ENCODE measurements at regions not wholly inside any gene's neighbourhood (a gene's known extent, or its start where the extent isn't known, plus 50 kb on each side); places are given as distances from the start of the nearest gene placed in this dataset.

DNA sequence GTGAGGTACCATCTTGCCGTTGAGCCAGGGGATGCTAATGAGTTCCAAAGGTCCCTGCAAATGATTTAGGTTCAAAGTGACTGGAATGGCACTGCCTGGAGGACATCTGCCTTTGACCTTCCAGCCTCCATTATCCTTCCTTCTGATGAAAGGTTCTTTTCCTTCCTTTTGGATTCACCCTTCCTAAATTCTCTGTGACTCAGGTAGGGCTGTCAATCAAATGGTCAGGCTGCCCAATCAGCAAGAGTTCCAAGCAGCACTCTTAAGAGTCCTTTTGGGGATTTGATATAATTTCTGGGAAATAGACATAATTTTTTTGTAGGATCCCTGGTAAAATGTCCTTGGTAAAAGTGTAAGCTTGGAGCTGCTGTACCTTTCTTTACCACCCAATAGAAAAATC, 58.8 kb upstream of the LMO4 start:
- no peak for TF ChIP-seq EP300 (IDR thresholded peaks at IDR 0.05)
- TF ChIP-seq, protein P1, sequence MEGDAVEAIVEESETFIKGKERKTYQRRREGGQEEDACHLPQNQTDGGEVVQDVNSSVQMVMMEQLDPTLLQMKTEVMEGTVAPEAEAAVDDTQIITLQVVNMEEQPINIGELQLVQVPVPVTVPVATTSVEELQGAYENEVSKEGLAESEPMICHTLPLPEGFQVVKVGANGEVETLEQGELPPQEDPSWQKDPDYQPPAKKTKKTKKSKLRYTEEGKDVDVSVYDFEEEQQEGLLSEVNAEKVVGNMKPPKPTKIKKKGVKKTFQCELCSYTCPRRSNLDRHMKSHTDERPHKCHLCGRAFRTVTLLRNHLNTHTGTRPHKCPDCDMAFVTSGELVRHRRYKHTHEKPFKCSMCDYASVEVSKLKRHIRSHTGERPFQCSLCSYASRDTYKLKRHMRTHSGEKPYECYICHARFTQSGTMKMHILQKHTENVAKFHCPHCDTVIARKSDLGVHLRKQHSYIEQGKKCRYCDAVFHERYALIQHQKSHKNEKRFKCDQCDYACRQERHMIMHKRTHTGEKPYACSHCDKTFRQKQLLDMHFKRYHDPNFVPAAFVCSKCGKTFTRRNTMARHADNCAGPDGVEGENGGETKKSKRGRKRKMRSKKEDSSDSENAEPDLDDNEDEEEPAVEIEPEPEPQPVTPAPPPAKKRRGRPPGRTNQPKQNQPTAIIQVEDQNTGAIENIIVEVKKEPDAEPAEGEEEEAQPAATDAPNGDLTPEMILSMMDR (IDR thresholded peaks at IDR 0.05): no peak
- no peak for TF ChIP-seq POLR2AphosphoS5 (IDR thresholded peaks at IDR 0.05)

Data from esophagus muscularis mucosa (tissue), 4 donors.